NB4 (cell line): ENCODE measurements at regions not wholly inside any gene's neighbourhood (a gene's known extent, or its start where the extent isn't known, plus 50 kb on each side); places are given as distances from the start of the nearest gene placed in this dataset.
"Not testable (repeated sequence)": the region's sequence is repeated elsewhere in the genome, so short reads cannot be mapped to it uniquely, and the experiment has no call there.

Source experiments
- CTCF ChIP-seq: IDR thresholded peaks from one replicate; pipeline ENCODE4 v1.5.1; 2012; ENCODE audit warnings: low read depth, low read length
- POLR2A ChIP-seq: IDR thresholded peaks from 2 replicates; pipeline ENCODE4 v1.6.1; 2011; ENCODE audit warnings: mild to moderate bottlenecking; ENCODE audit not compliant: insufficient read length; ENCODE audit errors: extremely low read depth

DNA sequence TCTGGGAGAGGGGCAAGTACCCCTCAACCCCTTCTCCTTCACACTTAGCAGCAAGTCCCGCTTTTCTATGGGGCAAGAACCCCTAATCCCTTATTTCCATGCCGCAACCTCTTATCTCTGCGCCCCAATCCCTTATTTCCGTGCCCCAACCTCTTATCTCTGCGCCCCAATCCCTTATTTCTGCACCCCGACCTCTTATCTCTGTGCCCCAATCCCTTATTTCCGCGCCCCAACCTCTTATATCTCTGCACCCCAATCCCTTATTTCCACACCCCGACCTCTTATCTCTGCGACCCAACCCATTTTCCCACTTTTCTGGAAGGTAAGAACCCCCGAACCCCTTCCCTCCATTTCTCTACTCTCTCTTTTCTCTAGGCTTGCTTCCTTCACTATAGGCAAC, 95.6 kb upstream of the RAB4A start:
- not testable (repeated sequence) for TF ChIP-seq CTCF, POLR2A
